ENCODE measurements at regions not wholly inside any gene's neighbourhood (a gene's known extent, or its start where the extent isn't known, plus 50 kb on each side); places are given as distances from the start of the nearest gene placed in this dataset.

DNA sequence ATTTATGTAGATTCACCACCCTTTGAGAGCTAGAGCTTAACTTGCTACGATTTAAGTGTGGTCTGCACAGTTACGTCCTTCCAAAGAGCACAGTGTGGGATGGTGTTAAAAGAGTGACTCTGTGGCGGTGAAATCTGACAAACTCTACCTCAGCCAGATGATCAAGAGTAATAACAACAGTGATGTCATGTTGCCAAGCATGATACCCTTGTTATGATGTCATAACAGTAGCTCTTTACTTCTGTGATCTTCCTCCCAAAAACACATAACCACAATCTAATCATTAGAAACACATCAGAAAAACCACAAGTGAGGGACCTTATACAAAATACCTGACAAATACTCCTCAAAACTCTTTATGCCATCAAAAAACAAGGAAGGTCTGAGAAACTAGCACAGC lies 649.3 kb downstream of the POM121L12 start:
- no peak for TF ChIP-seq POU2F2 (IDR thresholded peaks at IDR 0.05; ENCODE audit: low read depth, low read length)
- no peak for TF ChIP-seq POLR2A (IDR thresholded peaks at IDR 0.05; ENCODE audit: low read depth, low read length)
- no peak for TF ChIP-seq POLR2AphosphoS5 (IDR thresholded peaks at IDR 0.05; ENCODE audit: low read depth, low read length)
- no peak for TF ChIP-seq SPI1 (IDR thresholded peaks at IDR 0.05; ENCODE audit: low read depth, low read length)
- TF ChIP-seq TAF1 (IDR thresholded peaks at IDR 0.05; ENCODE audit: low read depth, low read length), result no peak
- no peak for TF ChIP-seq PAX5 (IDR thresholded peaks at IDR 0.05; ENCODE audit: insufficient read depth, low read length, severe bottlenecking)
- DNase-seq (ENCODE audit: insufficient read length, low spot score) (no peak), FAIRE-seq (no peak)

DNA sequence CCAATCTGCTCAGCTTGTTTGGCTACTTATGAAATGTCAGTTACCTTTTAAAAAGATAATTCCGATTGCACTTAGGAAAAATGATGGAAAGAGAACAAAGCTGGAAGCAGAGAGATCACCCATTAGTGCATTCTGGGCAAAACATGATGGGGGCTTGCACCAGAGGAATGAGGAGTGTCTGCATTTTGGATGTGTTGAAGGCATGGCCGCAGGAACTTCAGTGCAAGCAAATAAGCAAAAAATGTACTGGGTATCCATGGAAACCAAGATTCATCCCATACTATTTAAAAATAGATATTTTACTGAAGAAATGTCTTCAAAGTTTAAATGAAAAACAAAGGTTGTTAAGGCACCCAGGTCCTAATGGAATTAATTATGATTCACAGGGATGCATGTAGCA lies 655.0 kb downstream of the POM121L12 start:
- FAIRE-seq (no peak), DNase-seq (ENCODE audit: insufficient read length, low spot score) (no peak)
- no peak for TF ChIP-seq POLR2A (IDR thresholded peaks at IDR 0.05; ENCODE audit: low read depth, low read length)
- TF ChIP-seq SPI1 (IDR thresholded peaks at IDR 0.05; ENCODE audit: low read depth, low read length), result no peak
- no peak for TF ChIP-seq POU2F2 (IDR thresholded peaks at IDR 0.05; ENCODE audit: low read depth, low read length)
- no peak for TF ChIP-seq POLR2AphosphoS5 (IDR thresholded peaks at IDR 0.05; ENCODE audit: low read depth, low read length)
- TF ChIP-seq TAF1 (IDR thresholded peaks at IDR 0.05; ENCODE audit: low read depth, low read length), result no peak
- TF ChIP-seq PAX5 (IDR thresholded peaks at IDR 0.05; ENCODE audit: insufficient read depth, low read length, severe bottlenecking), result no peak

DNA sequence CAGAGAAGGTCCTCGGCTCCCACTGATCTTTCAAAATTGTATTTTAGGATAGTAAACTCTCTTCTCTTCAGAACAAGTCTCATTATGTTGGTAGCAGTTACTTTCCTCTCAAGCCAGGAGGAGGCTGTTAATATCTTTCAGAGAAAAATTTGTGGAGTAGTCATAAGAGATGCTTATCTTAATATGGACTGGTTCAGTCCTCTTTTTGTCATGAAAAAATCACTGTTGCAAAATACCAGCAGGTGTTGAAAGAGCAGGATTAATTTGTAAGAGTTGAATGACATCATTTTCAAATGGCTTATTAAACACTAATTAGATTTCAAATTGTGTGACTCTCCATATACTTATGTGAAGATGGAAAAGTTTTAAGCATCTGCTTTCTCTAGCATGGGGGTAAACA lies 662.5 kb downstream of the POM121L12 start:
- FAIRE-seq (no peak), DNase-seq (ENCODE audit: insufficient read length, low spot score) (no peak)
- TF ChIP-seq POLR2A (IDR thresholded peaks at IDR 0.05; ENCODE audit: low read depth, low read length) (no peak), TAF1 (IDR thresholded peaks at IDR 0.05; ENCODE audit: low read depth, low read length) (no peak), PAX5 (IDR thresholded peaks at IDR 0.05; ENCODE audit: insufficient read depth, low read length, severe bottlenecking) (no peak), SPI1 (IDR thresholded peaks at IDR 0.05; ENCODE audit: low read depth, low read length) (no peak), POLR2AphosphoS5 (IDR thresholded peaks at IDR 0.05; ENCODE audit: low read depth, low read length) (no peak), POU2F2 (IDR thresholded peaks at IDR 0.05; ENCODE audit: low read depth, low read length) (no peak)

DNA sequence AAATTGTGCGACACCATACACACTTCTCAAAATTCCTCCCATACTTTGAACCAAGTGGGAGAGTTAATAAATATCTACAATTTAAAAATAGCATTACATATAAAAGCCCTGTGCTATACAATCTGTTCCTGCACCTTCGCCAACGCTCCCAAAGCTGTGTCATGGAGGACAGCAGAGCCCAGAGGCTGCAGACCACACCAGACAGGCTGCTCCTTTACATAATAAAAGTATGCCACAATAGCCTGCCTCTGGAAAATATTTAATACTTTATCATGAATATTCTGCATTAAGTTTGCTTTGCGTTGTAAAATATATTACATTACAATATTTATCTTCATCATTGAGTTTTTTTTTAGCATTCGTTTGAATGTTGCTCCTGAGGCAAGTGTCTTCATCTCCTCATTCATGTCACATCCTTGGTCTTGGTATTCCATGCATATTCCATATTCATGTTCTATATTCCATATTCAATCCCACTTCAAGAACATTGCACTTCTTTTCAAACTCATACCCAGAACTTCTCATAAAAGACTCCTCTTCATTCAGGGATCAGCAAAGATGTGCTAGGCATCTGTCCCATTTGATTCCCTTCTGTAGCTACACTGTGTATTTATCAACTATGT lies 663.9 kb downstream of the POM121L12 start:
- FAIRE-seq, result no peak
- TF ChIP-seq POLR2AphosphoS5 (IDR thresholded peaks at IDR 0.05; ENCODE audit: low read depth, low read length), result no peak
- no peak for TF ChIP-seq POLR2A (IDR thresholded peaks at IDR 0.05; ENCODE audit: low read depth, low read length)
- no peak for TF ChIP-seq SPI1 (IDR thresholded peaks at IDR 0.05; ENCODE audit: low read depth, low read length)
- no peak for TF ChIP-seq PAX5 (IDR thresholded peaks at IDR 0.05; ENCODE audit: insufficient read depth, low read length, severe bottlenecking)
- DNase-seq (ENCODE audit: insufficient read length, low spot score), result no peak

DNA sequence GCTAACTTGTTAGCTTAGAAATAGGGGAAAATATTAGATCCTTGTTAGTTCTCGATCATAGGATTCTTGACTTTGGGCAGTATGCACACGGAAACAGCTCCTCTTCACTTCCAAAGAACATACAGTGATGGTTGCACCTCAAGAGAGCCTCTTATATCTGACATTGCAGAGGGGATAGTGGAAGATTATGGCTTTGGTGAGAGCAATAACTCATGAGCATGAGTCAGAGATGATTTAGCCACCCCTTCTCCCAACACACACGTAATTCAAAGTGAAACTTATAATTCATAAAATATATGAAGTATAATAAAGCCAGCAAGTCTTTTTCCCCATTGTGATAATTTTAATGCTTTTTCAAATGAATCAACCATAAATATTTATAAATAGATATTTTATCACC lies 683.7 kb downstream of the POM121L12 start:
- no peak for FAIRE-seq
- no peak for DNase-seq (ENCODE audit: insufficient read length, low spot score)
- no peak for TF ChIP-seq PAX5 (IDR thresholded peaks at IDR 0.05; ENCODE audit: insufficient read depth, low read length, severe bottlenecking)
- no peak for TF ChIP-seq POLR2AphosphoS5 (IDR thresholded peaks at IDR 0.05; ENCODE audit: low read depth, low read length)
- TF ChIP-seq POLR2A (IDR thresholded peaks at IDR 0.05; ENCODE audit: low read depth, low read length), result no peak
- TF ChIP-seq POU2F2 (IDR thresholded peaks at IDR 0.05; ENCODE audit: low read depth, low read length), result no peak
- TF ChIP-seq TAF1 (IDR thresholded peaks at IDR 0.05; ENCODE audit: low read depth, low read length), result no peak
- no peak for TF ChIP-seq SPI1 (IDR thresholded peaks at IDR 0.05; ENCODE audit: low read depth, low read length)

DNA sequence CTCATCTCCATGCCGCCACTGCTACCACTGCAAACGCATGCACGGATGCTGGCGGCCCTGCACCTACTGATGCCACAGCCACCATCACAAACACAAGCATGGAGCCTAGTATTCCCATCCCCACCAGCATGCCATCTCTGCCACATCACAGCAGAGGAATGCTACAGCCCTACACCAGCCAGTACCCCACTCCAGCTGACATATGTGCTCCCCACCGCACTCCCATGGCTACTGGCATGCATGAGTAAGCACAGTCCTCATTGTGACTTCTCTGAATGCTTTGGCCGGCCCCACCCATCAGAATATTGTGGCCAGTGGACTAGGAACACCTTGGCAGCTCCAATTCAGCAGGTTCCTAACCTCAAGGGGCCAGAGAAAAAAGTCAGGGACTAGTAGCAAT lies 705.5 kb downstream of the POM121L12 start:
- FAIRE-seq (no peak), DNase-seq (ENCODE audit: insufficient read length, low spot score) (no peak)
- TF ChIP-seq PAX5 (IDR thresholded peaks at IDR 0.05; ENCODE audit: insufficient read depth, low read length, severe bottlenecking) (no peak), SPI1 (IDR thresholded peaks at IDR 0.05; ENCODE audit: low read depth, low read length) (no peak), TAF1 (IDR thresholded peaks at IDR 0.05; ENCODE audit: low read depth, low read length) (no peak), POLR2AphosphoS5 (IDR thresholded peaks at IDR 0.05; ENCODE audit: low read depth, low read length) (no peak), POU2F2 (IDR thresholded peaks at IDR 0.05; ENCODE audit: low read depth, low read length) (no peak), POLR2A (IDR thresholded peaks at IDR 0.05; ENCODE audit: low read depth, low read length) (no peak)

DNA sequence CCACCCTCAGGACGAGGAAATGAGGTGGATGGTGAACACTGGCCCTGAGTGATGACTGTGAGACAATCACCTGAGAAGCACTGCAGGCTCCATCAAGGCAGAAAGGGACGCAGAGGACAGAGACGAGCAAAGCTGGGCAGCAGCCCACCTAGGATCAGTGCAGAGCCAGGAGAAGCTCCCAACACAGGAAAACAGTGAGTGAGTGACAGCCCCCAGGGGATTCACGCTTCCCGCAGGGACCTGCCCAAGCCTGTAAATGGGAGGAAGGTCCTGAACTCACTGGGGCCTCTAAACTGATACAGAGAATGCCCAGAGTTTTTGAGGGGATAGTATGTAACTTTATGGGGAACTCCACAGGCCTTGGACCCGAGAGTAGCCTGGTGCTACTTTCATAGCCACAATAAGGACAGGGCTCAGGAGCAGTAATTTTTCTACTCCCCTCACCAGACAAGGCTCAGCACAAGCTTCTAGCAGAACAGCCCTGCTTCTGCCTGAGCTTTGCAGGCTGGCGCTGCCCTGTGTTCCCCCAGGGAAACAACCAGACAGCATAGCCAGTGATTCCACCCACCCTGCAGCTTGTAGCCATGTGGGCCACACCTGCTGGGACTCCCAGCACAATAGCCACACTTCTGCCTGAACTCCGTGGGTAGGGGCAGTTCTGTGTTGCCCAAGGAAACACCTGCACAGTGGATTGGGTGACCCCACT lies 708.4 kb downstream of the POM121L12 start:
- DNase-seq (ENCODE audit: insufficient read length, low spot score) (no peak), FAIRE-seq (no peak)
- no peak for TF ChIP-seq TAF1 (IDR thresholded peaks at IDR 0.05; ENCODE audit: low read depth, low read length)
- TF ChIP-seq POLR2A (IDR thresholded peaks at IDR 0.05; ENCODE audit: low read depth, low read length), result no peak
- no peak for TF ChIP-seq SPI1 (IDR thresholded peaks at IDR 0.05; ENCODE audit: low read depth, low read length)
- TF ChIP-seq PAX5 (IDR thresholded peaks at IDR 0.05; ENCODE audit: insufficient read depth, low read length, severe bottlenecking), result no peak

DNA sequence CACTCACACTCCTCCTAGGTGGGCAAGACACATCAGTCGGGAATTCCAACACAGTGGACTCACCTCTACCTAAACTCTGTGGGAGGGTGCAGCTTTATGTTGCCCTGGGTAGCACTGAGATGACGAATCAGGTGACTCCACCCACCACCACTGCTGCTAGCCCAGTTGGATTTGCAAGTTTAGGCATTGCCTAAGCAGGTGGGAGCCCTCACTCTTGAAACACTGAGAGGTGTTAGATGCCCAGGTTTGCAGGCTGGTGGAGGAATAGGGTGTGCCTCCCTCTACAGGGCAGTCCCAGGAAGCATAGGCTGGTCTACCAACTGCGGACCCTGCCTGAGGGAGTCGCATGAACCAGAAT lies 708.9 kb downstream of the POM121L12 start:
- TF ChIP-seq POLR2A (IDR thresholded peaks at IDR 0.05; ENCODE audit: low read depth, low read length), result no peak
- TF ChIP-seq TAF1 (IDR thresholded peaks at IDR 0.05; ENCODE audit: low read depth, low read length), result no peak
- no peak for TF ChIP-seq SPI1 (IDR thresholded peaks at IDR 0.05; ENCODE audit: low read depth, low read length)
- TF ChIP-seq PAX5 (IDR thresholded peaks at IDR 0.05; ENCODE audit: insufficient read depth, low read length, severe bottlenecking), result no peak
- no peak for TF ChIP-seq POLR2AphosphoS5 (IDR thresholded peaks at IDR 0.05; ENCODE audit: low read depth, low read length)
- FAIRE-seq, result no peak
- DNase-seq (ENCODE audit: insufficient read length, low spot score), result no peak

DNA sequence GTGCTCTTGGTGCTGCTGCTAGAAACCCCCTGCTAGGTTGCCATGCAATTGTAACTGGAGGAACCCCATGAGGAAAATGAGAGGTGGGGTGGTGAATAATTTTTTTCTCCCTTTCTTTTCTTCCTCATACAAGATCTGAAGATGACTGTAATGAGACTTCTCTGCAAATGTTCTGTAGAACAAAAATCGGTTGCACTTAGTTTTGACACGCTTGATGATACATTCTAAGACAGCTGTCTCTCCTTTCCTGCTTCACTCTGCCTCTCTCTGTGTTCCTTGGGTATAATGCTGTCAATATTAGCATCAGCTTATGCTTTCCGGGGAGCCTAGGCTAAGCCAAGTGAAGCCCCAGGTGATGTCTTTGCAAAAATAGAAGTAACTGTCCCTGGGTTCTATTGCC lies 721.5 kb downstream of the POM121L12 start:
- FAIRE-seq, result no peak
- no peak for DNase-seq (ENCODE audit: insufficient read length, low spot score)
- TF ChIP-seq POU2F2 (IDR thresholded peaks at IDR 0.05; ENCODE audit: low read depth, low read length) (no peak), TAF1 (IDR thresholded peaks at IDR 0.05; ENCODE audit: low read depth, low read length) (no peak), POLR2AphosphoS5 (IDR thresholded peaks at IDR 0.05; ENCODE audit: low read depth, low read length) (no peak), SPI1 (IDR thresholded peaks at IDR 0.05; ENCODE audit: low read depth, low read length) (no peak), POLR2A (IDR thresholded peaks at IDR 0.05; ENCODE audit: low read depth, low read length) (no peak), PAX5 (IDR thresholded peaks at IDR 0.05; ENCODE audit: insufficient read depth, low read length, severe bottlenecking) (no peak)

DNA sequence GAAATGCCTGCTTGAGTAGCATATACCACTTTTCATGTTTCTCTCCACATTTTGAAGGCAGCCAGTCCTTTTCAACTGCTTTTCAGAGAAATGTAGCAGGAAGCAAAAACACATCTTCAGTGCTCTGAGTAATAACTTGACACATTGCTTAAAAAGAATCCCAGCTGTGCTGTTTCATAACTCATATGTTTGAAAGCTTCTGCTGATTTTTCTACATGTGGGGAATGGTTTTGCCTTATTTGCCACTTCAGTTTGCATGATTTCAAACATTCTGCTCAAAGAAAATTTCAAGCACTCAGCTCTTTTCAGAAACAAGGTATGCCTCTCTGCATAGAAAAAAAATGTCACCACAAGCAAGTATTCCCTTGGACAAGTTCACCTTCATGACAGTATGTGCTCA lies 732.8 kb downstream of the POM121L12 start:
- FAIRE-seq (no peak), DNase-seq (ENCODE audit: insufficient read length, low spot score) (no peak)
- no peak for TF ChIP-seq PAX5 (IDR thresholded peaks at IDR 0.05; ENCODE audit: insufficient read depth, low read length, severe bottlenecking)
- TF ChIP-seq POLR2AphosphoS5 (IDR thresholded peaks at IDR 0.05; ENCODE audit: low read depth, low read length), result no peak
- TF ChIP-seq POLR2A (IDR thresholded peaks at IDR 0.05; ENCODE audit: low read depth, low read length), result no peak
- no peak for TF ChIP-seq TAF1 (IDR thresholded peaks at IDR 0.05; ENCODE audit: low read depth, low read length)
- TF ChIP-seq POU2F2 (IDR thresholded peaks at IDR 0.05; ENCODE audit: low read depth, low read length), result no peak
